ENCODE measurements at regions not wholly inside any gene's neighbourhood (a gene's known extent, or its start where the extent isn't known, plus 50 kb on each side); places are given as distances from the start of the nearest gene placed in this dataset.

DNA sequence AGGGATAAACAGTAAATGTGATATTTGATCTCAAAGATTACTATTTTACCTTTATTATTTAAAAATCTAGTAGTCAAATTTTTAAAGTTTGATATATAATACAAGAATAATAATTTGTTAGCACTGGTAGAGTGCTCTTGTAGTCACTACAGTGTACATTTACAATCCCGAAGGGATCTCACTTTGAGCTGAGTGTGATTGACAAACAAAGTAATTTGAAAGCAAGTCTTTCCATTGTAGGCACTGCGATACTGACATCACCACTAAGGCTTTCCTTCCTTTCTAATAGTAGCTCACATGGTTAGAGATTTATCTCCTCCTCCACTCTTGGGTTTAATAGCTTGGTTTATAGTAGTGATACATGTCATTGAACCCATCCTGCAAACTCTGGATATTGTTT lies 280.6 kb downstream of the PARM1 start (continued):
- TF ChIP-seq, protein P1, sequence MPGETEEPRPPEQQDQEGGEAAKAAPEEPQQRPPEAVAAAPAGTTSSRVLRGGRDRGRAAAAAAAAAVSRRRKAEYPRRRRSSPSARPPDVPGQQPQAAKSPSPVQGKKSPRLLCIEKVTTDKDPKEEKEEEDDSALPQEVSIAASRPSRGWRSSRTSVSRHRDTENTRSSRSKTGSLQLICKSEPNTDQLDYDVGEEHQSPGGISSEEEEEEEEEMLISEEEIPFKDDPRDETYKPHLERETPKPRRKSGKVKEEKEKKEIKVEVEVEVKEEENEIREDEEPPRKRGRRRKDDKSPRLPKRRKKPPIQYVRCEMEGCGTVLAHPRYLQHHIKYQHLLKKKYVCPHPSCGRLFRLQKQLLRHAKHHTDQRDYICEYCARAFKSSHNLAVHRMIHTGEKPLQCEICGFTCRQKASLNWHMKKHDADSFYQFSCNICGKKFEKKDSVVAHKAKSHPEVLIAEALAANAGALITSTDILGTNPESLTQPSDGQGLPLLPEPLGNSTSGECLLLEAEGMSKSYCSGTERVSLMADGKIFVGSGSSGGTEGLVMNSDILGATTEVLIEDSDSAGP (CRISPR knock-in tag; IDR thresholded peaks at IDR 0.05; ENCODE audit: borderline replicate concordance) = no peak
- no peak for TF ChIP-seq ZNF350 (CRISPR knock-in tag; IDR thresholded peaks at IDR 0.05; ENCODE audit: borderline replicate concordance, low read depth)
- no peak for TF ChIP-seq ZNF496 (CRISPR knock-in tag; IDR thresholded peaks at IDR 0.05; ENCODE audit: insufficient replicate concordance)
- no peak for TF ChIP-seq ZNF33B (CRISPR knock-in tag; IDR thresholded peaks at IDR 0.05)
- no peak for TF ChIP-seq ZNF251 (CRISPR knock-in tag; IDR thresholded peaks at IDR 0.05)
- TF ChIP-seq, protein P2, sequence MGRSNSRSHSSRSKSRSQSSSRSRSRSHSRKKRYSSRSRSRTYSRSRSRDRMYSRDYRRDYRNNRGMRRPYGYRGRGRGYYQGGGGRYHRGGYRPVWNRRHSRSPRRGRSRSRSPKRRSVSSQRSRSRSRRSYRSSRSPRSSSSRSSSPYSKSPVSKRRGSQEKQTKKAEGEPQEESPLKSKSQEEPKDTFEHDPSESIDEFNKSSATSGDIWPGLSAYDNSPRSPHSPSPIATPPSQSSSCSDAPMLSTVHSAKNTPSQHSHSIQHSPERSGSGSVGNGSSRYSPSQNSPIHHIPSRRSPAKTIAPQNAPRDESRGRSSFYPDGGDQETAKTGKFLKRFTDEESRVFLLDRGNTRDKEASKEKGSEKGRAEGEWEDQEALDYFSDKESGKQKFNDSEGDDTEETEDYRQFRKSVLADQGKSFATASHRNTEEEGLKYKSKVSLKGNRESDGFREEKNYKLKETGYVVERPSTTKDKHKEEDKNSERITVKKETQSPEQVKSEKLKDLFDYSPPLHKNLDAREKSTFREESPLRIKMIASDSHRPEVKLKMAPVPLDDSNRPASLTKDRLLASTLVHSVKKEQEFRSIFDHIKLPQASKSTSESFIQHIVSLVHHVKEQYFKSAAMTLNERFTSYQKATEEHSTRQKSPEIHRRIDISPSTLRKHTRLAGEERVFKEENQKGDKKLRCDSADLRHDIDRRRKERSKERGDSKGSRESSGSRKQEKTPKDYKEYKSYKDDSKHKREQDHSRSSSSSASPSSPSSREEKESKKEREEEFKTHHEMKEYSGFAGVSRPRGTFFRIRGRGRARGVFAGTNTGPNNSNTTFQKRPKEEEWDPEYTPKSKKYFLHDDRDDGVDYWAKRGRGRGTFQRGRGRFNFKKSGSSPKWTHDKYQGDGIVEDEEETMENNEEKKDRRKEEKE (IDR thresholded peaks at IDR 0.05) = no peak
- TF ChIP-seq, protein P3, sequence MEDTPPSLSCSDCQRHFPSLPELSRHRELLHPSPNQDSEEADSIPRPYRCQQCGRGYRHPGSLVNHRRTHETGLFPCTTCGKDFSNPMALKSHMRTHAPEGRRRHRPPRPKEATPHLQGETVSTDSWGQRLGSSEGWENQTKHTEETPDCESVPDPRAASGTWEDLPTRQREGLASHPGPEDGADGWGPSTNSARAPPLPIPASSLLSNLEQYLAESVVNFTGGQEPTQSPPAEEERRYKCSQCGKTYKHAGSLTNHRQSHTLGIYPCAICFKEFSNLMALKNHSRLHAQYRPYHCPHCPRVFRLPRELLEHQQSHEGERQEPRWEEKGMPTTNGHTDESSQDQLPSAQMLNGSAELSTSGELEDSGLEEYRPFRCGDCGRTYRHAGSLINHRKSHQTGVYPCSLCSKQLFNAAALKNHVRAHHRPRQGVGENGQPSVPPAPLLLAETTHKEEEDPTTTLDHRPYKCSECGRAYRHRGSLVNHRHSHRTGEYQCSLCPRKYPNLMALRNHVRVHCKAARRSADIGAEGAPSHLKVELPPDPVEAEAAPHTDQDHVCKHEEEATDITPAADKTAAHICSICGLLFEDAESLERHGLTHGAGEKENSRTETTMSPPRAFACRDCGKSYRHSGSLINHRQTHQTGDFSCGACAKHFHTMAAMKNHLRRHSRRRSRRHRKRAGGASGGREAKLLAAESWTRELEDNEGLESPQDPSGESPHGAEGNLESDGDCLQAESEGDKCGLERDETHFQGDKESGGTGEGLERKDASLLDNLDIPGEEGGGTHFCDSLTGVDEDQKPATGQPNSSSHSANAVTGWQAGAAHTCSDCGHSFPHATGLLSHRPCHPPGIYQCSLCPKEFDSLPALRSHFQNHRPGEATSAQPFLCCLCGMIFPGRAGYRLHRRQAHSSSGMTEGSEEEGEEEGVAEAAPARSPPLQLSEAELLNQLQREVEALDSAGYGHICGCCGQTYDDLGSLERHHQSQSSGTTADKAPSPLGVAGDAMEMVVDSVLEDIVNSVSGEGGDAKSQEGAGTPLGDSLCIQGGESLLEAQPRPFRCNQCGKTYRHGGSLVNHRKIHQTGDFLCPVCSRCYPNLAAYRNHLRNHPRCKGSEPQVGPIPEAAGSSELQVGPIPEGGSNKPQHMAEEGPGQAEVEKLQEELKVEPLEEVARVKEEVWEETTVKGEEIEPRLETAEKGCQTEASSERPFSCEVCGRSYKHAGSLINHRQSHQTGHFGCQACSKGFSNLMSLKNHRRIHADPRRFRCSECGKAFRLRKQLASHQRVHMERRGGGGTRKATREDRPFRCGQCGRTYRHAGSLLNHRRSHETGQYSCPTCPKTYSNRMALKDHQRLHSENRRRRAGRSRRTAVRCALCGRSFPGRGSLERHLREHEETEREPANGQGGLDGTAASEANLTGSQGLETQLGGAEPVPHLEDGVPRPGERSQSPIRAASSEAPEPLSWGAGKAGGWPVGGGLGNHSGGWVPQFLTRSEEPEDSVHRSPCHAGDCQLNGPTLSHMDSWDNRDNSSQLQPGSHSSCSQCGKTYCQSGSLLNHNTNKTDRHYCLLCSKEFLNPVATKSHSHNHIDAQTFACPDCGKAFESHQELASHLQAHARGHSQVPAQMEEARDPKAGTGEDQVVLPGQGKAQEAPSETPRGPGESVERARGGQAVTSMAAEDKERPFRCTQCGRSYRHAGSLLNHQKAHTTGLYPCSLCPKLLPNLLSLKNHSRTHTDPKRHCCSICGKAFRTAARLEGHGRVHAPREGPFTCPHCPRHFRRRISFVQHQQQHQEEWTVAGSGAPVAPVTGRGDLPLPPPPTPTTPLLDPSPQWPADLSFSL (CRISPR knock-in tag; IDR thresholded peaks at IDR 0.05) = no peak
